ENCODE measurements at regions not wholly inside any gene's neighbourhood (a gene's known extent, or its start where the extent isn't known, plus 50 kb on each side); places are given as distances from the start of the nearest gene placed in this dataset.

- no peak for DNase-seq
- Histone ChIP-seq H3K36me3 (ENCODE audit: low read depth) (no peaks in the 10 kb centered on the region), H3K9me3 (no peaks in the 10 kb centered on the region), H3K4me1 (ENCODE audit: low read depth) (no peaks in the 10 kb centered on the region), H3K4me3 (no peak overlapping the region)
- no peak for ATAC-seq
- TF ChIP-seq, protein P1, sequence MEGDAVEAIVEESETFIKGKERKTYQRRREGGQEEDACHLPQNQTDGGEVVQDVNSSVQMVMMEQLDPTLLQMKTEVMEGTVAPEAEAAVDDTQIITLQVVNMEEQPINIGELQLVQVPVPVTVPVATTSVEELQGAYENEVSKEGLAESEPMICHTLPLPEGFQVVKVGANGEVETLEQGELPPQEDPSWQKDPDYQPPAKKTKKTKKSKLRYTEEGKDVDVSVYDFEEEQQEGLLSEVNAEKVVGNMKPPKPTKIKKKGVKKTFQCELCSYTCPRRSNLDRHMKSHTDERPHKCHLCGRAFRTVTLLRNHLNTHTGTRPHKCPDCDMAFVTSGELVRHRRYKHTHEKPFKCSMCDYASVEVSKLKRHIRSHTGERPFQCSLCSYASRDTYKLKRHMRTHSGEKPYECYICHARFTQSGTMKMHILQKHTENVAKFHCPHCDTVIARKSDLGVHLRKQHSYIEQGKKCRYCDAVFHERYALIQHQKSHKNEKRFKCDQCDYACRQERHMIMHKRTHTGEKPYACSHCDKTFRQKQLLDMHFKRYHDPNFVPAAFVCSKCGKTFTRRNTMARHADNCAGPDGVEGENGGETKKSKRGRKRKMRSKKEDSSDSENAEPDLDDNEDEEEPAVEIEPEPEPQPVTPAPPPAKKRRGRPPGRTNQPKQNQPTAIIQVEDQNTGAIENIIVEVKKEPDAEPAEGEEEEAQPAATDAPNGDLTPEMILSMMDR (IDR thresholded peaks at IDR 0.05): no peak
- intact Hi-C loops (cut with DNase I, micrococcal nuclease): no loop called here
Measured at GRCh38 chr2:151096235-151096634, 165.4 kb downstream of the RBM43 start.

- no peak for ATAC-seq
- no peak overlapping the region for H3K4me3 ChIP-seq
- H3K36me3 ChIP-seq (ENCODE audit: low read depth): no peaks in the 10 kb centered on the region
- no peak for DNase-seq
- H3K4me1 ChIP-seq (ENCODE audit: low read depth): no peaks in the 10 kb centered on the region
- intact Hi-C loops (cut with DNase I, micrococcal nuclease): no loop called here
- H3K9me3 ChIP-seq: no peaks in the 10 kb centered on the region
- TF ChIP-seq, protein P1 (IDR thresholded peaks at IDR 0.05): no peak
Measured at GRCh38 chr2:151095463-151095862, 166.2 kb downstream of the RBM43 start.

GRCh38 chr2:151091583-151091982, 170.1 kb downstream of the RBM43 start:
- intact Hi-C loops (cut with DNase I, micrococcal nuclease): no loop called here
- ATAC-seq: no peak
- no peaks in the 10 kb centered on the region for H3K4me1 ChIP-seq (ENCODE audit: low read depth)
- H3K9me3 ChIP-seq: no peaks in the 10 kb centered on the region
- TF ChIP-seq, protein P1 (IDR thresholded peaks at IDR 0.05): no peak
- no peak overlapping the region for H3K4me3 ChIP-seq
- DNase-seq: no peak
- H3K36me3 ChIP-seq (ENCODE audit: low read depth): no peaks in the 10 kb centered on the region

- Histone ChIP-seq H3K4me1 (ENCODE audit: low read depth) (no peaks in the 10 kb centered on the region), H3K4me3 (no peak overlapping the region), H3K36me3 (ENCODE audit: low read depth) (no peaks in the 10 kb centered on the region), H3K9me3 (no peaks in the 10 kb centered on the region)
- intact Hi-C loops (cut with DNase I, micrococcal nuclease): no loop called here
- TF ChIP-seq, protein P1 (IDR thresholded peaks at IDR 0.05): no peak
- DNase-seq (no peak), ATAC-seq (no peak)
Measured at GRCh38 chr2:151087377-151087776, 174.3 kb downstream of the RBM43 start.

- no peak for ATAC-seq
- Histone ChIP-seq H3K4me1 (ENCODE audit: low read depth) (no peaks in the 10 kb centered on the region), H3K36me3 (ENCODE audit: low read depth) (no peaks in the 10 kb centered on the region), H3K4me3 (no peak overlapping the region), H3K9me3 (no peaks in the 10 kb centered on the region)
- no peak for DNase-seq
- intact Hi-C loops (cut with DNase I, micrococcal nuclease): no loop called here
- TF ChIP-seq, protein P1 (IDR thresholded peaks at IDR 0.05): no peak
Measured at GRCh38 chr2:151085181-151085611, 176.5 kb downstream of the RBM43 start.

All from mucosa of descending colon (tissue), 3 donors.